C4-2B (cell line): ENCODE measurements at regions not wholly inside any gene's neighbourhood (a gene's known extent, or its start where the extent isn't known, plus 50 kb on each side); places are given as distances from the start of the nearest gene placed in this dataset.

Source experiments
- CTCF ChIP-seq: fragments of 450-650 bp; conservative IDR thresholded peaks from 2 replicates; pipeline ENCODE4 v1.5.1; 2017; ENCODE audit warnings: mild to moderate bottlenecking
- ZFX ChIP-seq: fragments of 450-650 bp; IDR thresholded peaks from 2 replicates; pipeline ENCODE4 v1.6.1; 2017

DNA sequence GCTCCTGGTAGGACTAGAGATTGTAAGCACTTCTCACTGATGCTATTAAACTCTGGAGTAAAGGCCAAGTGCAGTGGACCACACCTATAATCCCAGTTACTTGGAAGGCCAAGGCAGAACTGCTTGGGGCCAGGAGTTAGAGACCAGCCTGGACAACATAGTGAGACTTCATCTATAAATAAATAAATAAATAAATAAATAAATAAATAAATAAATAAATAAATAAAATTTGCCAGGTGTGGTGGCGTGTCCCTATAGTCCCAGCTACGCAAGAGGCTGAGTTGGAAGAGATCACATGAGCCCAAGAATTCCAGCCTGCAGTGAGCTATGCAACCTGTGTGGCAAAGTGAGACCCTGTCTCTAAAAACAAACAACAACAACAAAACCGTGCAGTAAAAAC, 1475.7 kb downstream of the REEP3 start:
- TF ChIP-seq CTCF, result no peak
- TF ChIP-seq ZFX, result no peak
